SU-DHL-6 (cell line): ENCODE measurements at regions not wholly inside any gene's neighbourhood (a gene's known extent, or its start where the extent isn't known, plus 50 kb on each side); places are given as distances from the start of the nearest gene placed in this dataset.
"Not testable (repeated sequence)": the region's sequence is repeated elsewhere in the genome, so short reads cannot be mapped to it uniquely, and the experiment has no call there.

Experiments used
- H2AFZ ChIP-seq: fragments of 200-600 bp; sonication (generic); 2 replicates; pipeline ENCODE4 v1.6.1; 2014; ENCODE audit warnings: low read depth, mild to moderate bottlenecking, moderate library complexity, mixed read lengths, antibody characterized with exemption, low read length; ENCODE audit not compliant: severe bottlenecking
- H3F3A ChIP-seq: fragments of 200-600 bp; shearing (Covaris generic); 2 replicates; pipeline ENCODE4 v1.6.0; 2016; ENCODE audit warnings: antibody characterized with exemption, mild to moderate bottlenecking; ENCODE audit not compliant: insufficient read depth
- H3K27ac ChIP-seq: fragments of 200-600 bp; sonication (generic); 2 replicates; pipeline ENCODE4 v1.5.1; 2016; ENCODE audit warnings: low read depth, mild to moderate bottlenecking, low read length, moderate library complexity, mixed read lengths
- H3K27me3 ChIP-seq: fragments of 200-600 bp; sonication (generic), shearing (Covaris generic); 2 replicates; pipeline ENCODE4 v1.6.0; 2014; ENCODE audit warnings: mild to moderate bottlenecking, low read length
- H3K36me3 ChIP-seq: fragments of 200-600 bp; sonication (generic); 2 replicates; pipeline ENCODE4 v1.6.1; 2014; ENCODE audit warnings: mild to moderate bottlenecking, low read length, mixed read lengths
- H3K4me2 ChIP-seq: fragments of 300-600, 200-600 bp; shearing (Covaris generic), sonication (generic); 2 replicates; pipeline ENCODE4 v1.6.0; 2014; ENCODE audit warnings: low read length, low read depth, mild to moderate bottlenecking; ENCODE audit not compliant: poor library complexity, severe bottlenecking
- H3K4me3 ChIP-seq: fragments of 200-600 bp; sonication (generic); 2 replicates; pipeline ENCODE4 v1.5.1; 2014; ENCODE audit warnings: antibody characterized with exemption, low read length, mild to moderate bottlenecking, mixed read lengths; ENCODE audit not compliant: insufficient read depth, poor library complexity, severe bottlenecking
- H3K79me2 ChIP-seq: fragments of 200-600 bp; sonication (generic); 2 replicates; pipeline ENCODE4 v1.6.1; 2014; ENCODE audit warnings: mild to moderate bottlenecking, low read length, moderate library complexity; ENCODE audit not compliant: insufficient read depth
- H3K9ac ChIP-seq: fragments of 200-600 bp; sonication (generic); 2 replicates; pipeline ENCODE4 v1.7.0; 2014; ENCODE audit warnings: mild to moderate bottlenecking, low read length
- H3K9me2 ChIP-seq: fragments of 200-600 bp; sonication (generic); replicated peaks from 2 replicates; pipeline ENCODE4 v1.6.1; 2014; ENCODE audit warnings: low read length; ENCODE audit not compliant: insufficient read depth
- H3K9me3 ChIP-seq: fragments of 200-600 bp; sonication (generic); 2 replicates; pipeline ENCODE4 v1.6.1; 2014; ENCODE audit warnings: low read length, mixed read lengths; ENCODE audit not compliant: insufficient read depth
- H4K20me1 ChIP-seq: fragments of 200-600 bp; sonication (generic); 2 replicates; pipeline ENCODE4 v1.6.1; 2014; ENCODE audit warnings: low read depth, mild to moderate bottlenecking, antibody characterized with exemption, low read length, moderate library complexity, mixed read lengths
- CTCF ChIP-seq: fragments of 200-600 bp; sonication (generic); IDR thresholded peaks from one replicate; pipeline ENCODE4 v1.5.1; 2017; ENCODE audit warnings: antibody characterized with exemption, mild to moderate bottlenecking, low read length, moderate library complexity; ENCODE audit not compliant: insufficient read depth, poor library complexity, severe bottlenecking
- EZH2phosphoT487 ChIP-seq: fragments of 200-600 bp; sonication (generic), shearing (Covaris generic); conservative IDR thresholded peaks from 2 replicates; pipeline ENCODE4 v1.6.1; 2018; ENCODE audit warnings: mild to moderate bottlenecking, antibody characterized with exemption, low read length, moderate library complexity, mixed read lengths

DNA sequence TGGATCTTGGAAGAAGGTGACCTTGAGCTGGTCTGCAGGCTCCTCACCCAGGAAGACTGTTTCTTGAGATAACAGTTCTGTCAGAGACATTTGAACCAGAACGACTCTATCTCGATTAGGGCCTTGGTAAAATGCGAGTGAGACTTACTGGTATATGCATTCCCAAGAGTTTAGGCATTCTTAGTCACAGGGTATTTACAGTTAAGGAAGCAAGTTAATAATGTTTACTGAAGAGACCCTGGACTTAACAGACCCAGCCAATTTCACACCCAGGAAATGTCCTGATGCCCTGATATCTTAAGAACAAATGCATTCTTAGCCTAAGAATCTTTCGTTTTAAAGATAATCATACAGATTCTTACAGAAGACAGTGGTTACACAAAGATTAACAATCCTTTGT, 1867.2 kb upstream of the C9orf72 start:
- no peaks in the 10 kb centered on the region for H3K36me3 ChIP-seq
- H3K27me3 ChIP-seq = no peaks in the 10 kb centered on the region
- no peaks in the 10 kb centered on the region for H3F3A ChIP-seq
- no peak overlapping the region for H3K27ac ChIP-seq
- no peak overlapping the region for H3K4me3 ChIP-seq
- H4K20me1 ChIP-seq = no peaks in the 10 kb centered on the region
- H3K9me2 ChIP-seq = no peaks in the 10 kb centered on the region
- H3K79me2 ChIP-seq = no peaks in the 10 kb centered on the region
- peaks cover 6% of the 10 kb centered on the region; the same call in 1 of the 2 replicates for H3K9me3 ChIP-seq
- no peak for TF ChIP-seq CTCF
- TF ChIP-seq EZH2phosphoT487 = no peak
- H3K4me2 ChIP-seq = no peak overlapping the region
- no peak overlapping the region for H3K9ac ChIP-seq
- no peak overlapping the region for H2AFZ ChIP-seq

DNA sequence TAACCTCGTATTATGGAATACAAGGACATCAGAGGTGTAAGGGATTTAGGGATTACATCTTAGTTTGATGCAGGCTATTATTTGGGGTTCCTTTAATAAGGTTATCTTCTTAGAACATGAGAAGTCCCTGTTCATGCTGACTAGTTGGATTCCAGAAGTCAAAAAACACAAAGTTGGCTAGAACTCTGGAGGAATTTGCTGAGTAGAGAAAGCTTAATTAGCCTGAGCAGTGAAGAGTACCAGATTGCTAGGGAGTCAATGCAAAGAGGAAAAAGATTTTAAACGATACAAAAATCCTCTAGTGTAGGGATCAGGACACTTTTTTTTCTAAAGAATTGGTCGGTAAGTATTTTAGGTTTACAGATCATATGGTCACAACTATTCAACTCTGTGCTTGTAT, 1872.5 kb upstream of the C9orf72 start:
- Histone ChIP-seq H2AFZ (no peak overlapping the region), H3K27ac (no peak overlapping the region), H3K79me2 (no peaks in the 10 kb centered on the region), H3K9me3 (peaks cover 6% of the 10 kb centered on the region; the same call in 1 of the 2 replicates), H3K9ac (no peak overlapping the region), H3K36me3 (no peaks in the 10 kb centered on the region), H3K4me3 (no peak overlapping the region), H3F3A (no peaks in the 10 kb centered on the region), H4K20me1 (no peaks in the 10 kb centered on the region), H3K27me3 (no peaks in the 10 kb centered on the region), H3K9me2 (no peaks in the 10 kb centered on the region), H3K4me2 (no peak overlapping the region)
- no peak for TF ChIP-seq EZH2phosphoT487
- no peak for TF ChIP-seq CTCF

DNA sequence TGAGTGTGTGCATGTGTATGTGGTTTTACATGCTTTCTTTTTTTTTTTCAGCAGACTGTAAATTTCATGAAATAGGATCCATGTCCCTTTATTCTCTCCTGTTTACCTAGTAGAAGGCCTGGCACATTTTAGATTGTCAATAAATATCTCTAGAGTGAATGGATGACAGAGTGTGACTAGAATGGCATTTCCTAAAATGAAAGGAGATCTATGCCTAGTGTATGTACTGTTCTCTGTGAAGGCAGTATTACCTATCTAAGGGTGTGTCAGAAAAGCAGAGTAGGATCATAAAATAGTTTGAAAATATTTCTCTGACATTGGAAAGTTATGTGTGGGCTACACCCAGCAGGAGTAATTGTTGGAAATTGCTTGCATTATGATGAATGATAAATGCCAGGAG, 1876.0 kb upstream of the C9orf72 start:
- H3K4me2 ChIP-seq = no peak overlapping the region
- no peak overlapping the region for H3K27ac ChIP-seq
- no peak overlapping the region for H3K9ac ChIP-seq
- no peaks in the 10 kb centered on the region for H3K9me2 ChIP-seq
- H3K79me2 ChIP-seq = no peaks in the 10 kb centered on the region
- peaks cover 6% of the 10 kb centered on the region; the same call in 1 of the 2 replicates for H3K9me3 ChIP-seq
- no peaks in the 10 kb centered on the region for H4K20me1 ChIP-seq
- H2AFZ ChIP-seq = no peak overlapping the region
- H3F3A ChIP-seq = no peaks in the 10 kb centered on the region
- H3K27me3 ChIP-seq = no peaks in the 10 kb centered on the region
- no peak overlapping the region for H3K4me3 ChIP-seq
- TF ChIP-seq EZH2phosphoT487 = no peak
- no peak for TF ChIP-seq CTCF
- no peaks in the 10 kb centered on the region for H3K36me3 ChIP-seq

DNA sequence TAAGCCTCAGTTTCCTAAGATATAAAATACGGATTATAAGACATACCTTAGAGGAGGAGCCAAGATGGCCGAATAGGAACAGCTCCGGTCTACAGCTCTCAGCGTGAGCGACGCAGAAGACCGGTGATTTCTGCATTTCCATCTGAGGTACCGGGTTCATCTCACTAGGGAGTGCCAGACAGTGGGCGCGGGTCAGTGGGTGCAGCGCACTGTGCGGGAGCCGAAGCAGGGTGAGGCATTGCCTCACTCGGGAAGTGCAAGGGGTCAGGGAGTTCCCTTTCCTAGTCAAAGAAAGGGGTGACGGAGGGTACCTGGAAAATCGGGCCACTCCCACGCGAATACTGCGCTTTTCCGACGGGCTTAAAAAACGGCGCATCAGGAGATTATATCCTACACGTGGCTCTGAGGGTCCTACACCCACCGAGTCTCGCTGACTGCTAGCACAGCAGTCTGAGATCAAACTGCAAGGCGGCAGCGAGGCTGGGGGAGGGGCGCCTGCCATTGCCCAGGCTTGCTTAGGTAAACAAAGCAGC, 1877.1 kb upstream of the C9orf72 start:
- not testable (repeated sequence) for H3K27me3 ChIP-seq, H4K20me1 ChIP-seq, H3K36me3 ChIP-seq, H2AFZ ChIP-seq, H3K9ac ChIP-seq, H3K4me3 ChIP-seq, H3F3A ChIP-seq, H3K79me2 ChIP-seq, H3K9me3 ChIP-seq, H3K4me2 ChIP-seq, H3K9me2 ChIP-seq, H3K27ac ChIP-seq
